Mesenchymal stem cell (in vitro differentiated cells and primary cell): ENCODE measurements at regions not wholly inside any gene's neighbourhood (a gene's known extent, or its start where the extent isn't known, plus 50 kb on each side); places are given as distances from the start of the nearest gene placed in this dataset.

ENCODE experiments used
- DNase-seq: peaks from one replicate; pipeline ENCODE4 v3.0.0-alpha.2; 2013
- H2AFZ ChIP-seq: one replicate; pipeline ENCODE4 v1.6.1; 2013; ENCODE audit warnings: low read depth, mild to moderate bottlenecking, control low read depth, inconsistent platforms, low read length, moderate library complexity
- H2AK5ac ChIP-seq: 2 replicates; pipeline ENCODE4 v1.6.1; 2013; ENCODE audit warnings: low read length, moderate library complexity, mild to moderate bottlenecking, inconsistent platforms; ENCODE audit not compliant: severe bottlenecking
- H2BK120ac ChIP-seq: one replicate; pipeline ENCODE4 v1.6.1; 2013; ENCODE audit warnings: low read depth, mild to moderate bottlenecking, inconsistent platforms, low read length, moderate library complexity
- H2BK12ac ChIP-seq, 2 experiments: one replicate each; pipeline ENCODE4 v1.6.1; 2013; ENCODE audit warnings: inconsistent platforms in 2 of 2, low read length in 2 of 2, mild to moderate bottlenecking in 2 of 2, moderate library complexity in 2 of 2, control low read depth in 1 of 2
- H2BK15ac ChIP-seq: one replicate; pipeline ENCODE4 v1.6.1; 2013; ENCODE audit warnings: mild to moderate bottlenecking, low read depth, inconsistent platforms; ENCODE audit not compliant: poor library complexity, severe bottlenecking
- H2BK5ac ChIP-seq: 2 replicates; pipeline ENCODE4 v1.6.1; 2013; ENCODE audit warnings: low read depth, mild to moderate bottlenecking, low read length, control low read depth, inconsistent platforms; ENCODE audit not compliant: poor library complexity, severe bottlenecking
- H3K14ac ChIP-seq, 2 experiments: one replicate each; pipeline ENCODE4 v1.6.1; 2013; ENCODE audit warnings: inconsistent platforms in 2 of 2, low read length in 2 of 2, control low read depth in 1 of 2, mild to moderate bottlenecking in 1 of 2, moderate library complexity in 1 of 2
- H3K18ac ChIP-seq, 2 experiments: one replicate each; pipeline ENCODE4 v1.6.1; 2013; ENCODE audit warnings: inconsistent platforms in 2 of 2, low read length in 2 of 2, control low read depth in 1 of 2, low read depth in 1 of 2, mild to moderate bottlenecking in 1 of 2
- H3K23ac ChIP-seq, 2 experiments: one replicate each; pipeline ENCODE4 v1.6.1; 2013; ENCODE audit warnings: inconsistent platforms in 2 of 2, low read length in 2 of 2, mild to moderate bottlenecking in 2 of 2, moderate library complexity in 2 of 2, control low read depth in 1 of 2
- H3K27ac ChIP-seq: 2 replicates; pipeline ENCODE4 v1.5.1; 2013; ENCODE audit warnings: mild to moderate bottlenecking, moderate library complexity, low read length, control low read depth, inconsistent platforms; ENCODE audit not compliant: poor library complexity, severe bottlenecking
- H3K27me3 ChIP-seq, 2 experiments: 2 replicates each; pipeline versions ENCODE4 v1.6.1 to v1.7.0; 2013; ENCODE audit warnings: low read length in 2 of 2, mild to moderate bottlenecking in 2 of 2, moderate library complexity in 2 of 2, control low read depth in 1 of 2, inconsistent platforms in 1 of 2; ENCODE audit not compliant: control insufficient read depth in 1 of 2, insufficient read depth in 1 of 2
- H3K36me3 ChIP-seq, 2 experiments: 2 replicates each; pipeline versions ENCODE4 v1.6.1 to v1.7.0; 2013; ENCODE audit warnings: low read length in 2 of 2, control low read depth in 1 of 2, inconsistent platforms in 1 of 2, low read depth in 1 of 2, mild to moderate bottlenecking in 1 of 2; ENCODE audit not compliant: insufficient read depth in 2 of 2, control insufficient read depth in 1 of 2
- H3K4ac ChIP-seq, 2 experiments: one replicate each; pipeline ENCODE4 v1.6.1; 2013; ENCODE audit warnings: inconsistent platforms in 2 of 2, low read length in 2 of 2, mild to moderate bottlenecking in 2 of 2, moderate library complexity in 2 of 2, control low read depth in 1 of 2, low read depth in 1 of 2
- H3K4me1 ChIP-seq: 2 replicates; pipeline ENCODE4 v1.6.1; 2013; ENCODE audit warnings: low read depth, low read length, control low read depth; ENCODE audit not compliant: control insufficient read depth, insufficient read depth
- H3K4me2 ChIP-seq: 2 replicates; pipeline ENCODE4 v1.6.1; 2013; ENCODE audit warnings: low read length, mild to moderate bottlenecking, inconsistent platforms; ENCODE audit not compliant: poor library complexity, severe bottlenecking
- H3K4me3 ChIP-seq, 2 experiments: 2 replicates each; pipeline versions ENCODE4 v1.5.1 to v1.7.0; 2013; ENCODE audit warnings: low read length in 2 of 2, mild to moderate bottlenecking in 2 of 2, control low read depth in 1 of 2, low read depth in 1 of 2; ENCODE audit not compliant: insufficient read depth in 1 of 2
- H3K79me1 ChIP-seq: replicated peaks from 2 replicates; pipeline ENCODE4 v1.6.1; 2013; ENCODE audit warnings: mild to moderate bottlenecking, control low read depth, low read length, inconsistent platforms; ENCODE audit not compliant: poor library complexity, severe bottlenecking
- H3K9ac ChIP-seq: 2 replicates; pipeline ENCODE4 v1.7.0; 2013; ENCODE audit warnings: mild to moderate bottlenecking, low read length, moderate library complexity
- H3K9me3 ChIP-seq: 2 replicates; pipeline ENCODE4 v1.7.0; 2013; ENCODE audit warnings: mild to moderate bottlenecking, low read length; ENCODE audit not compliant: control insufficient read depth
- H4K8ac ChIP-seq: one replicate; pipeline ENCODE4 v1.6.1; 2013; ENCODE audit warnings: inconsistent platforms, mild to moderate bottlenecking, low read length, moderate library complexity
- H4K91ac ChIP-seq: one replicate; pipeline ENCODE4 v1.6.1; 2013; ENCODE audit warnings: mild to moderate bottlenecking, low read length, inconsistent platforms
- WGBS: methylation state at CpG from one replicate; pipeline ENCODE4 v1.1.7; 2013; ENCODE audit warnings: mixed read lengths; 5-methylcytosine and 5-hydroxymethylcytosine counted together

DNA sequence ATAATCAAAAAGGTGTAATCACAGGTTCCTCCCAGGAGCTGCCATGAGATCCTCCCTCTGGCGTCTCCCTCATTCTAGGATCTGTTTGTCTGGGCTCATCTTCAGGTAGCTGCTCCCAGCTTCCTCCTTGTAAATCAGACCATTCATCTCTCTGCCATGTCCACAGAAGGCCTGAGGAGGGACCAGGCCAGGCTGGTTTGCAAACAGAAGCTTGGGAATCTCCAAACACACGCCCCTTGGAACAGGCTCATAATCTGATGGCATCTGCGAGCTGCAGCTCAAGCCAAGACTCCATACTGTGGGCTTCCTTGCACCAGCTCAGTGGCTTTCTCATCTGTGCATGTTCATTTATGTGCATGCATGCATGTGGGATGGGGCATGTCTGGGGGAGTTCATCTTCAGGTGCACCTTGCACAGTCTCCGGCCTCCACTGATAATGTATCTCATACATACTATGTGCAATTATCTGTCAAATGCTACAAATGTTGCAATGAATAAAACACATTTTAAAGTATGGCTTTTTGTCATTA lies 134.9 kb downstream of the NXPE2 start:
- H3K18ac ChIP-seq, result no peak overlapping the region
- H3K23ac ChIP-seq, result no peak overlapping the region
- no peak for DNase-seq
- no peak overlapping the region for H2AK5ac ChIP-seq
- H3K9me3 ChIP-seq, result no peaks in the 10 kb centered on the region
- no peak overlapping the region for H2AFZ ChIP-seq
- H2BK5ac ChIP-seq, result no peak overlapping the region
- no peak overlapping the region for H3K9ac ChIP-seq
- H4K8ac ChIP-seq, result no peak overlapping the region
- no peak overlapping the region for H4K91ac ChIP-seq
- H3K4me2 ChIP-seq, result no peak overlapping the region
- H3K14ac ChIP-seq, result no peak overlapping the region
- no peak overlapping the region for H3K27ac ChIP-seq
- H3K27me3 ChIP-seq, result peaks cover 10 to 13% of the 10 kb centered on the region in 2 experiments
- no peak overlapping the region for H2BK12ac ChIP-seq
- 71% methylated on average over 3 of the region's 4 CpGs for WGBS
- no peak overlapping the region for H2BK15ac ChIP-seq
- H3K4me3 ChIP-seq, result no peak overlapping the region
- H2BK120ac ChIP-seq, result no peak overlapping the region
- H3K79me1 ChIP-seq, result no peaks in the 10 kb centered on the region
- H3K4ac ChIP-seq, result no peak overlapping the region
- H3K4me1 ChIP-seq, result no peaks in the 10 kb centered on the region
- H3K36me3 ChIP-seq, result no peaks in the 10 kb centered on the region

DNA sequence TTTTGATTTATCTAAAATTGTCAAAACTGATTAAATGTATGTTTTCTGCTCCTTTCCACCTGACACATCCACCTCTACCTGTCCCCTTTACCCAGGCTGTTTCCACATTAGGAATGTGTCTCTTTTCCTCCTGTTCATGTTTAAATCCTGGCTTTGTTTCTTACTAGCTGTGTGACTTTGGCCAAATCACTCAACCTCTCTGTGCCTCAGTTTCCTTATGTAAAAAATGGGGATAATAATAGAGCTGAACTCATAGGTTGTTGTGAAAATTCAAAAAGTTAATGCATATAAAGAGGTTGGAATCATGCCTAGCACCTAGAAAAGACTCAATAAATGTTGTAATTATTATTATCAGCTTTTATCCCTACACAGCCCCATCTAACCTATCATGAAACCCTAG lies 136.8 kb downstream of the NXPE2 start:
- H3K9me3 ChIP-seq, result no peaks in the 10 kb centered on the region
- no peak overlapping the region for H2AK5ac ChIP-seq
- H3K18ac ChIP-seq, result no peak overlapping the region
- H3K36me3 ChIP-seq, result no peaks in the 10 kb centered on the region
- H3K4me1 ChIP-seq, result no peaks in the 10 kb centered on the region
- no peak overlapping the region for H2BK120ac ChIP-seq
- no peak overlapping the region for H3K23ac ChIP-seq
- H2BK5ac ChIP-seq, result no peak overlapping the region
- H3K79me1 ChIP-seq, result no peaks in the 10 kb centered on the region
- no peak for DNase-seq
- H3K14ac ChIP-seq, result no peak overlapping the region
- no peak overlapping the region for H2BK12ac ChIP-seq
- H3K4me3 ChIP-seq, result no peak overlapping the region
- no peak overlapping the region for H2BK15ac ChIP-seq
- no peak overlapping the region for H4K91ac ChIP-seq
- H3K4me2 ChIP-seq, result no peak overlapping the region
- no peak overlapping the region for H3K4ac ChIP-seq
- no peak overlapping the region for H2AFZ ChIP-seq
- H3K27me3 ChIP-seq, result peaks cover 15 to 20% of the 10 kb centered on the region in 2 experiments
- H3K27ac ChIP-seq, result no peak overlapping the region
- no peak overlapping the region for H3K9ac ChIP-seq
- H4K8ac ChIP-seq, result no peak overlapping the region

DNA sequence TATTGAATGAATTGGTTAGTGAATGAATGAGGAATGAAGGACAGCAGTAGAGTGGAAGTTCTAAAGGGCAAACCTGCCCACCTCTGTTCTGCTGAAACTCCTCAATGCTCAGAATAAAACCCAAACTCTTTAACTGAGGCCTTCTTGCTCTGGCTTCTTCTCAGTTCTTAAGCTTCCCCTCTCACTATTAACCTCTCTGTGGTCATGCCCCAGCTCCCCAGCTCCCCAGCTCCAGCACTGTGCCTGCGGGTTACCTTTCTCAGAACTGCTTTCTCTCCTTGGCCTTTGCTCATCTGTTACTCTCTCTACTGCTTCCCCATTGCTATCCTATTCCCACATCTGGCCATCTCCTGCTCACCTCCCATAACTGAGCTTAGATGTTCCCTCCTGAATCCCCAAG lies 137.4 kb downstream of the NXPE2 start:
- H3K9me3 ChIP-seq, result no peaks in the 10 kb centered on the region
- H3K9ac ChIP-seq, result no peak overlapping the region
- no peak overlapping the region for H3K14ac ChIP-seq
- H3K79me1 ChIP-seq, result no peaks in the 10 kb centered on the region
- no peak overlapping the region for H2BK120ac ChIP-seq
- 84% methylated on average over 1 of the region's 1 CpG for WGBS
- H3K4me2 ChIP-seq, result no peak overlapping the region
- H3K4ac ChIP-seq, result no peak overlapping the region
- H4K91ac ChIP-seq, result no peak overlapping the region
- H3K27ac ChIP-seq, result no peak overlapping the region
- no peak overlapping the region for H2AK5ac ChIP-seq
- H3K4me3 ChIP-seq, result no peak overlapping the region
- no peak overlapping the region for H4K8ac ChIP-seq
- no peak overlapping the region for H2BK15ac ChIP-seq
- no peaks in the 10 kb centered on the region for H3K36me3 ChIP-seq
- H2BK5ac ChIP-seq, result no peak overlapping the region
- peaks cover 15 to 20% of the 10 kb centered on the region in 2 experiments for H3K27me3 ChIP-seq
- no peaks in the 10 kb centered on the region for H3K4me1 ChIP-seq
- H2AFZ ChIP-seq, result no peak overlapping the region
- H3K23ac ChIP-seq, result no peak overlapping the region
- no peak overlapping the region for H3K18ac ChIP-seq
- no peak for DNase-seq
- H2BK12ac ChIP-seq, result no peak overlapping the region

DNA sequence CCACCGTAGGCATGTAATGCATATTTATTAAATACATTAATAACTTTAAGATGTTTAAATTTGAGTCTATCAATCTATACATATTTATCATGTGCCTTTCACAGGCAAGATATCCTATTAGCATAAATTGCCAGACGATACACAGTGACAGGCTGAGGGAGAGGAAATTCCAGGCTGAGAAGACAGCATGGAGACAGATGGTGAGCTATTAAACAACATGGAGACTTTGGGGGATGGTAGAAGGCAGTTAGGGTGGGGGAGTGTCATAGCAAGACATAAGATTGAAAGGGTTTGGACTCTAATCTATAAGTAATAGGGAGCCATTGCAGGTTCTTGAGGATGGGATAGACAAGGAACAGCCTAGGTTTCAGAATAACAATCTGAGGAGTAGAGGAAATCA lies 138.5 kb downstream of the NXPE2 start:
- no peak overlapping the region for H2BK5ac ChIP-seq
- H3K4ac ChIP-seq, result no peak overlapping the region
- H3K27me3 ChIP-seq, result peaks cover 15 to 20% of the 10 kb centered on the region in 2 experiments
- 82% methylated on average over 1 of the region's 2 CpGs for WGBS
- DNase-seq, result no peak
- no peaks in the 10 kb centered on the region for H3K36me3 ChIP-seq
- H3K4me2 ChIP-seq, result no peak overlapping the region
- no peak overlapping the region for H2BK12ac ChIP-seq
- H2BK15ac ChIP-seq, result no peak overlapping the region
- H3K4me3 ChIP-seq, result no peak overlapping the region
- H2AFZ ChIP-seq, result no peak overlapping the region
- no peak overlapping the region for H3K18ac ChIP-seq
- no peaks in the 10 kb centered on the region for H3K79me1 ChIP-seq
- H2AK5ac ChIP-seq, result no peak overlapping the region
- no peak overlapping the region for H4K8ac ChIP-seq
- H3K27ac ChIP-seq, result no peak overlapping the region
- H4K91ac ChIP-seq, result no peak overlapping the region
- no peak overlapping the region for H2BK120ac ChIP-seq
- no peaks in the 10 kb centered on the region for H3K4me1 ChIP-seq
- no peak overlapping the region for H3K14ac ChIP-seq
- H3K9me3 ChIP-seq, result no peaks in the 10 kb centered on the region
- H3K9ac ChIP-seq, result no peak overlapping the region
- no peak overlapping the region for H3K23ac ChIP-seq
